OCI-LY3 (cell line): ENCODE measurements at regions not wholly inside any gene's neighbourhood (a gene's known extent, or its start where the extent isn't known, plus 50 kb on each side); places are given as distances from the start of the nearest gene placed in this dataset.

ENCODE experiments used
- H2AFZ ChIP-seq: fragments of 200-600, 300-600 bp; shearing (Covaris generic); 2 replicates; pipeline ENCODE4 v1.6.0; 2014; ENCODE audit warnings: antibody characterized with exemption, low read depth, low read length
- H3K27ac ChIP-seq: fragments of 200-600, 300-600 bp; sonication (generic); 2 replicates; pipeline ENCODE4 v1.5.1; 2014; ENCODE audit warnings: mild to moderate bottlenecking, low read length, moderate library complexity, mixed read lengths
- H3K27me3 ChIP-seq: fragments of 200-600, 300-600 bp; sonication (generic); 2 replicates; pipeline ENCODE4 v1.6.1; 2014; ENCODE audit warnings: low read depth, low read length, mixed read lengths
- H3K36me3 ChIP-seq: fragments of 200-600, 300-600 bp; sonication (generic); replicated peaks from 2 replicates; pipeline ENCODE3; 2014; ENCODE audit warnings: low read depth, low read length, mixed read lengths
- H3K4me1 ChIP-seq: fragments of 300-600, 200-600 bp; sonication (generic); 2 replicates; pipeline ENCODE4 v1.6.1; 2014; ENCODE audit warnings: low read length, mixed read lengths
- H3K4me2 ChIP-seq: fragments of 200-600, 300-600 bp; sonication (generic); 2 replicates; pipeline ENCODE4 v1.6.1; 2014; ENCODE audit warnings: low read length, mixed read lengths
- H3K4me3 ChIP-seq: fragments of 300-600, 200-600 bp; sonication (generic); 2 replicates; pipeline ENCODE4 v1.5.1; 2014; ENCODE audit warnings: antibody characterized with exemption, mild to moderate bottlenecking, low read length, moderate library complexity
- H3K79me2 ChIP-seq: fragments of 300-600, 200-600 bp; shearing (Covaris generic); 2 replicates; pipeline ENCODE4 v1.6.1; 2014; ENCODE audit warnings: mild to moderate bottlenecking, low read length, mixed read lengths
- H3K9ac ChIP-seq: fragments of 300-600, 200-600 bp; shearing (Covaris generic); 2 replicates; pipeline ENCODE4 v1.6.0; 2014; ENCODE audit warnings: mild to moderate bottlenecking, low read length, moderate library complexity
- H3K9me3 ChIP-seq: fragments of 200-600, 300-600 bp; shearing (Covaris generic); 2 replicates; pipeline ENCODE4 v1.6.1; 2014; ENCODE audit warnings: low read length, mixed read lengths; ENCODE audit not compliant: insufficient read depth
- H4K20me1 ChIP-seq: fragments of 200-600, 300-600 bp; sonication (generic); 2 replicates; pipeline ENCODE4 v1.6.1; 2016; ENCODE audit warnings: low read length, mixed read lengths; ENCODE audit not compliant: insufficient read depth
- EZH2phosphoT487 ChIP-seq: fragments of 200-600 bp; shearing (Covaris generic); IDR thresholded peaks from 2 replicates; pipeline ENCODE4 v1.6.1; 2018; ENCODE audit warnings: antibody characterized with exemption, mixed run types, low read depth
- TF ChIP-seq, protein P1 (sequence below): fragments of 200-600, 300-600 bp; sonication (generic); IDR thresholded peaks from 2 replicates; pipeline ENCODE4 v1.5.1; 2014; ENCODE audit warnings: antibody characterized with exemption, low read length, low read depth

DNA sequence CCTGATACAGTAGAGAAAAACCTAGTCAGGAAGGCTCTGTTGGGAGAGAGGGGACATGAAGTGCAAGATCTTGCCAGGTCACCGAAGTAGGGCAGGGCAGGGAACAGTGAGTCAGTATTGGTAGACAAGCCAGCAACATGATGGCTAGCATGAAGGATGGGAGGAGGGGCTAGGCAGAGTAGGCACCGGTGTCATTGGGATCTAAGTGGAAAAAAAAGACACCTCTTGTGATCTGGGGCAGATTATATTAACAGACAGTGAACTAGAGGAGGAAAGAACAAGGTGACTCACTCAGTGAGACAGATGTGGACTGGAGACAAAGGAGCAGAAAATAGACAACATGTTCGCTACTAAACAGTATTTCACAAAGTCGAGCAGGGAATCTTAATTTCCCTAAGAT lies 149.2 kb upstream of the SLC24A5 start:
- Histone ChIP-seq H2AFZ (no peak overlapping the region), H3K4me3 (no peak overlapping the region), H3K4me1 (no peaks in the 10 kb centered on the region), H3K27ac (no peak overlapping the region), H3K9ac (no peak overlapping the region), H4K20me1 (no peaks in the 10 kb centered on the region), H3K4me2 (no peak overlapping the region), H3K27me3 (peaks cover 97% of the 10 kb centered on the region), H3K79me2 (no peaks in the 10 kb centered on the region), H3K9me3 (no peaks in the 10 kb centered on the region), H3K36me3 (no peaks in the 10 kb centered on the region)
- TF ChIP-seq, protein P1, sequence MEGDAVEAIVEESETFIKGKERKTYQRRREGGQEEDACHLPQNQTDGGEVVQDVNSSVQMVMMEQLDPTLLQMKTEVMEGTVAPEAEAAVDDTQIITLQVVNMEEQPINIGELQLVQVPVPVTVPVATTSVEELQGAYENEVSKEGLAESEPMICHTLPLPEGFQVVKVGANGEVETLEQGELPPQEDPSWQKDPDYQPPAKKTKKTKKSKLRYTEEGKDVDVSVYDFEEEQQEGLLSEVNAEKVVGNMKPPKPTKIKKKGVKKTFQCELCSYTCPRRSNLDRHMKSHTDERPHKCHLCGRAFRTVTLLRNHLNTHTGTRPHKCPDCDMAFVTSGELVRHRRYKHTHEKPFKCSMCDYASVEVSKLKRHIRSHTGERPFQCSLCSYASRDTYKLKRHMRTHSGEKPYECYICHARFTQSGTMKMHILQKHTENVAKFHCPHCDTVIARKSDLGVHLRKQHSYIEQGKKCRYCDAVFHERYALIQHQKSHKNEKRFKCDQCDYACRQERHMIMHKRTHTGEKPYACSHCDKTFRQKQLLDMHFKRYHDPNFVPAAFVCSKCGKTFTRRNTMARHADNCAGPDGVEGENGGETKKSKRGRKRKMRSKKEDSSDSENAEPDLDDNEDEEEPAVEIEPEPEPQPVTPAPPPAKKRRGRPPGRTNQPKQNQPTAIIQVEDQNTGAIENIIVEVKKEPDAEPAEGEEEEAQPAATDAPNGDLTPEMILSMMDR: no peak
- no peak for TF ChIP-seq EZH2phosphoT487

DNA sequence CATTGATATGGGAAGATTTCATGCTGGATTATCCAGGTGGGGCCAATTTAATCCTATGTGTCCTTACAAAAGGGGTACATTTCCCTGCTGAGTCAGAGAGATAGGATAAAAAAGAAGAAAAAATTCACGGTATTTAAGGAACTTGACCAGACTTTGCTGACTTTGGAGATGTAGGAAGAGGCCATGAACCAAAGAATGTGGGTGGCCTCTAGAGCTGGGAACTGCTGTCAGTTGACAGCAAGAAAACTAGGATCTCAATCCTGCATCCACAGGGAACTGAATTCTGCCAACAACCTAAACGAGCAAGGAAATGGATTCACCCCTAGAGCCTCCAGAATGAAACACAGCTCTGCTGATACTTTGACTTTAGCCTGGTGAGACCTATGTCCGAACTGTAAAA lies 148.1 kb upstream of the SLC24A5 start:
- TF ChIP-seq, protein P1: no peak
- no peak for TF ChIP-seq EZH2phosphoT487

DNA sequence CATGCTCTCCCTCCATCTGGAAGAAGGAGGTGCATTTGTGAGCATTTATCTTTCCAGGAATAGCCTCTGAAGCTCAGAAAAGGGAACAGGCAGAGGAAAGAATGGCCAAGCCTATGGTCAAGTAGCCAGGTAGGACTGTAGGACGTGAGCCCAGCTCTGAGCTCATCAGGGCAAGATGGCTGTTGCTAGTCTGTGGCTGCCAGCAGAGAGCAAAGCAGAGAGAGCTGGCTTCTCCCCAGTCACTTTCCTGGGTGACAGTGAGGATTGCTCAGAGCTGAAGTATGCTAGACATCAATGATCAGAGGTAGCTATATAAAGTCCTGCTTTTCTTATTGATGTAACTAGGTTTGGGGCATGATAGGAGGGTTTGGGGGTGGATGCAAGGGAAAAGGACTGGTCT lies 146.1 kb upstream of the SLC24A5 start:
- TF ChIP-seq, protein P1: no peak
- no peak for TF ChIP-seq EZH2phosphoT487
- Histone ChIP-seq H3K4me2 (no peak overlapping the region), H3K27ac (no peak overlapping the region), H2AFZ (no peak overlapping the region), H3K9ac (no peak overlapping the region), H3K4me1 (no peaks in the 10 kb centered on the region), H3K36me3 (no peaks in the 10 kb centered on the region), H3K27me3 (peaks cover 88% of the 10 kb centered on the region), H3K79me2 (no peaks in the 10 kb centered on the region), H3K4me3 (no peak overlapping the region), H3K9me3 (no peaks in the 10 kb centered on the region), H4K20me1 (no peaks in the 10 kb centered on the region)

More for the DNA sequence above, 148.1 kb upstream of the SLC24A5 start:
- Histone ChIP-seq H3K79me2 (no peaks in the 10 kb centered on the region), H2AFZ (no peak overlapping the region), H3K27ac (no peak overlapping the region), H4K20me1 (no peaks in the 10 kb centered on the region), H3K9ac (no peak overlapping the region), H3K27me3 (peaks cover 94% of the 10 kb centered on the region), H3K9me3 (no peaks in the 10 kb centered on the region), H3K4me3 (no peak overlapping the region), H3K4me1 (no peaks in the 10 kb centered on the region), H3K36me3 (no peaks in the 10 kb centered on the region), H3K4me2 (no peak overlapping the region)

DNA sequence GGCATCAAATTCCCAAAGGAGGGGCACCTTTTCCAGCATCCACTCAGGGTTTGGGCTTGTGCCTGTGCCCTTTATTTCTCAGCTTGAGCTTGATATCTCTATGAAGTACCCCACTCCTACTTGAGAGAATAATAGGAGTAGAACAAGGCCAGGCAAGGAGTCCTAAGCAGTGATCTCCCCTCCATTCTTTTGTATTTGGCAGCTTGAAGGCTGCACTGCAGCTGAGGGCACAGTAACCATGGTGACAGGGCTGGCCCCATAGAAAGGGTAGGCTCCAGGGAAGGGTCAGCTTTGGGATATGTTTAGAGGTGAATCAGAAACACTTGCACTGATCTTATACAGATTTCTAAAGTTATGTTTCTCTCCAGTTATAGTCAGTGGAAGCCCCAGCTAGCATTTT lies 145.4 kb upstream of the SLC24A5 start:
- Histone ChIP-seq H4K20me1 (no peaks in the 10 kb centered on the region), H3K9me3 (no peaks in the 10 kb centered on the region), H3K4me1 (no peaks in the 10 kb centered on the region), H3K4me2 (no peak overlapping the region), H2AFZ (no peak overlapping the region), H3K27ac (no peak overlapping the region), H3K9ac (no peak overlapping the region), H3K27me3 (peaks cover 81% of the 10 kb centered on the region), H3K4me3 (no peak overlapping the region), H3K36me3 (no peaks in the 10 kb centered on the region), H3K79me2 (no peaks in the 10 kb centered on the region)
- TF ChIP-seq EZH2phosphoT487: no peak
- TF ChIP-seq, protein P1: no peak
